ENCODE measurements at regions not wholly inside any gene's neighbourhood (a gene's known extent, or its start where the extent isn't known, plus 50 kb on each side); places are given as distances from the start of the nearest gene placed in this dataset.

DNA sequence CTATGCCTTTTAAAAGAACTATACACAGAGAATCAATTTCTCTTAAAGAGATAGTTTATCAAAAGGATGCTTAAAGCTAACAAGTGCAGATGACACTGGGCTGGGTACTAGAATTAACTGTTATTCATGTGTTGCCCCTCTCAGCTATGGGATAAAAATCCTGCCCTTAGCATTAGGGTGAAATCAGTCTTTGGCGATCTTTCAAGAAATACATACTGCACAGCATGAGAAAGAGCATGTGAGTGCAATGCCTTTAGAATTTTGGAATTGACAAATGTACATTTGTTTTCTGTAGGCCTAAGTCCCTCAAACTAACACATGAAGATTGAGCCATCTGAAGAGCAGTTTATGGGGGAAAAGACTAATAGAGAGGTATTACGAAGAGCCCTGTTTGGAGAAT, 115.4 kb downstream of the ZFP64 start:
- H3F3A ChIP-seq (ENCODE audit: insufficient read depth, low read length, poor library complexity, severe bottlenecking) = no peaks in the 10 kb centered on the region
- no peak overlapping the region for H3K27ac ChIP-seq (ENCODE audit: low read length)
- no peaks in the 10 kb centered on the region for H3K27me3 ChIP-seq (ENCODE audit: insufficient read depth, low read depth, low read length)
- no peak overlapping the region for H2AFZ ChIP-seq (ENCODE audit: low read depth, low read length)
- H3K9me2 ChIP-seq (ENCODE audit: insufficient read depth, low read length) = no peaks in the 10 kb centered on the region
- no peak overlapping the region for H3K4me3 ChIP-seq (ENCODE audit: low read length)
- H3K9ac ChIP-seq (ENCODE audit: low read length) = no peak overlapping the region
- no peak overlapping the region for H3K4me2 ChIP-seq (ENCODE audit: low read length)
- peaks cover under 1% of the 10 kb centered on the region for H3K9me3 ChIP-seq (ENCODE audit: low read length)
- H3K79me2 ChIP-seq (replicated peaks; ENCODE audit: insufficient read depth, low read length) = no peaks in the 10 kb centered on the region
- no peaks in the 10 kb centered on the region for H3K36me3 ChIP-seq (ENCODE audit: insufficient read depth, low read length)
- no peaks in the 10 kb centered on the region for H4K20me1 ChIP-seq (ENCODE audit: insufficient read depth)
- TF ChIP-seq RAD21 (conservative IDR thresholded peaks at IDR 0.05) = no peak
- TF ChIP-seq TAF1 (IDR thresholded peaks at IDR 0.05; ENCODE audit: low read depth) = no peak
- no peak for TF ChIP-seq REST (IDR thresholded peaks at IDR 0.05; ENCODE audit: borderline replicate concordance)

- Histone ChIP-seq H3K27ac (ENCODE audit: low read length) (no peak overlapping the region), H3F3A (ENCODE audit: insufficient read depth, low read length, poor library complexity, severe bottlenecking) (no peaks in the 10 kb centered on the region), H3K4me2 (ENCODE audit: low read length) (no peak overlapping the region), H3K27me3 (ENCODE audit: insufficient read depth, low read depth, low read length) (no peaks in the 10 kb centered on the region), H4K20me1 (ENCODE audit: insufficient read depth) (no peaks in the 10 kb centered on the region), H3K36me3 (ENCODE audit: insufficient read depth, low read length) (no peaks in the 10 kb centered on the region), H3K79me2 (replicated peaks; ENCODE audit: insufficient read depth, low read length) (no peaks in the 10 kb centered on the region), H3K9me3 (ENCODE audit: low read length) (peaks cover 3% of the 10 kb centered on the region), H3K9me2 (ENCODE audit: insufficient read depth, low read length) (no peaks in the 10 kb centered on the region), H3K4me3 (ENCODE audit: low read length) (no peak overlapping the region), H2AFZ (ENCODE audit: low read depth, low read length) (no peak overlapping the region), H3K9ac (ENCODE audit: low read length) (no peak overlapping the region)
- TF ChIP-seq, protein P1, sequence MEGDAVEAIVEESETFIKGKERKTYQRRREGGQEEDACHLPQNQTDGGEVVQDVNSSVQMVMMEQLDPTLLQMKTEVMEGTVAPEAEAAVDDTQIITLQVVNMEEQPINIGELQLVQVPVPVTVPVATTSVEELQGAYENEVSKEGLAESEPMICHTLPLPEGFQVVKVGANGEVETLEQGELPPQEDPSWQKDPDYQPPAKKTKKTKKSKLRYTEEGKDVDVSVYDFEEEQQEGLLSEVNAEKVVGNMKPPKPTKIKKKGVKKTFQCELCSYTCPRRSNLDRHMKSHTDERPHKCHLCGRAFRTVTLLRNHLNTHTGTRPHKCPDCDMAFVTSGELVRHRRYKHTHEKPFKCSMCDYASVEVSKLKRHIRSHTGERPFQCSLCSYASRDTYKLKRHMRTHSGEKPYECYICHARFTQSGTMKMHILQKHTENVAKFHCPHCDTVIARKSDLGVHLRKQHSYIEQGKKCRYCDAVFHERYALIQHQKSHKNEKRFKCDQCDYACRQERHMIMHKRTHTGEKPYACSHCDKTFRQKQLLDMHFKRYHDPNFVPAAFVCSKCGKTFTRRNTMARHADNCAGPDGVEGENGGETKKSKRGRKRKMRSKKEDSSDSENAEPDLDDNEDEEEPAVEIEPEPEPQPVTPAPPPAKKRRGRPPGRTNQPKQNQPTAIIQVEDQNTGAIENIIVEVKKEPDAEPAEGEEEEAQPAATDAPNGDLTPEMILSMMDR (IDR thresholded peaks at IDR 0.05; ENCODE audit: poor library complexity, severe bottlenecking) = no peak
- TF ChIP-seq EP300 (conservative IDR thresholded peaks at IDR 0.05; ENCODE audit: poor library complexity, severe bottlenecking) = no peak
Observed at GRCh38 chr20:52075400-52075799, 116.2 kb downstream of the ZFP64 start.

- no peak for TF ChIP-seq REST (IDR thresholded peaks at IDR 0.05; ENCODE audit: borderline replicate concordance)
- TF ChIP-seq TAF1 (IDR thresholded peaks at IDR 0.05; ENCODE audit: low read depth) = no peak
- no peak for TF ChIP-seq MXI1 (conservative IDR thresholded peaks at IDR 0.05; ENCODE audit: poor library complexity, severe bottlenecking)
- no peak for TF ChIP-seq SMC3 (conservative IDR thresholded peaks at IDR 0.05; ENCODE audit: poor library complexity)
- no peak for TF ChIP-seq RAD21 (conservative IDR thresholded peaks at IDR 0.05)
- TF ChIP-seq EP300 (conservative IDR thresholded peaks at IDR 0.05; ENCODE audit: poor library complexity, severe bottlenecking) = no peak
- TF ChIP-seq, protein P1 (IDR thresholded peaks at IDR 0.05; ENCODE audit: poor library complexity, severe bottlenecking) = no peak
- no peak for TF ChIP-seq EZH2 (IDR thresholded peaks at IDR 0.05; ENCODE audit: borderline replicate concordance, insufficient read depth, low read length, poor library complexity, severe bottlenecking)
- Histone ChIP-seq H3F3A (ENCODE audit: insufficient read depth, low read length, poor library complexity, severe bottlenecking) (no peaks in the 10 kb centered on the region), H3K9me3 (ENCODE audit: low read length) (peaks cover 3% of the 10 kb centered on the region), H3K27me3 (ENCODE audit: insufficient read depth, low read depth, low read length) (no peaks in the 10 kb centered on the region), H3K36me3 (ENCODE audit: insufficient read depth, low read length) (no peaks in the 10 kb centered on the region), H4K20me1 (ENCODE audit: insufficient read depth) (no peaks in the 10 kb centered on the region), H3K9me2 (ENCODE audit: insufficient read depth, low read length) (no peaks in the 10 kb centered on the region), H2AFZ (ENCODE audit: low read depth, low read length) (no peak overlapping the region), H3K27ac (ENCODE audit: low read length) (no peak overlapping the region), H3K9ac (ENCODE audit: low read length) (no peak overlapping the region), H3K79me2 (replicated peaks; ENCODE audit: insufficient read depth, low read length) (no peaks in the 10 kb centered on the region), H3K4me3 (ENCODE audit: low read length) (no peak overlapping the region), H3K4me2 (ENCODE audit: low read length) (no peak overlapping the region)
Observed at GRCh38 chr20:52071136-52071535, 120.4 kb downstream of the ZFP64 start.

Data from neural cell (in vitro differentiated cells).